ENCODE measurements at regions not wholly inside any gene's neighbourhood (a gene's known extent, or its start where the extent isn't known, plus 50 kb on each side); places are given as distances from the start of the nearest gene placed in this dataset.

DNA sequence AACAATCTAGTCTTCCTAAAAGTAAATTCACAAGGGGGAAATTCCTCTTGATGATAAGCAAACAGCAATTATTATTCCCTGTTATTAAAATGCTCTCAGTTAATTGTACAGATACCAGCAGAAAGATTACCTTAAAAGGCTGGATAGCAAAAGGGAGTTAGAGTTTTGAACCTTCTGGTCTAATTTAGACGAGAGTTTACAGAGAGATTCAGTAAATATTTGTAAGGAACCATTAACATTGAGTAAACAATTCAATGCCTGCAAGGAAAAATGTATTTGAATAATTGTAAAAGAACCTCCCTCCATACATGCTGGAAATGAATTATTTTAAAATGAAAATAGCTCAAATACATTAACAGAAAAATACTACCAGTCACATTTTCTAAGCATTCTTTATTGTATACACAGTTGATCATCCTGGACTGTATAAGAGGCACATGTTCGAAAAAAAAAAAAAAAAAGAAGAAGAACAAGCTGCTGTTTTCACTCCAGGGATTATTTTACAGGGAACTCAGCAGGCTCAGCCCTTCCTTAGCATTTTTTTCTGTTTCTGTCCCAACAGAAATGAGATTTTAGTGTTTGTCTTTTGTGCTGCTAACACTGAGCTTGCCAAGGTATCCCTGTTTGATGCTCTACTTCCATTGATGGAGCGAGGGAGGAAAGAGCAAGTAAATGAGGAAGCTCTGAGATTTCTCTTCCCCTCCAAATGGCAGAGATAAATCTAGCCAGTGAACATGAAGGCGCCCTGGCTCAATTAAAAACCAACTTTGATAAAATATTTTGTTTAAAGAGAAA is 141.1 kb downstream of the ENC1 start:
- TF ChIP-seq, protein P1, sequence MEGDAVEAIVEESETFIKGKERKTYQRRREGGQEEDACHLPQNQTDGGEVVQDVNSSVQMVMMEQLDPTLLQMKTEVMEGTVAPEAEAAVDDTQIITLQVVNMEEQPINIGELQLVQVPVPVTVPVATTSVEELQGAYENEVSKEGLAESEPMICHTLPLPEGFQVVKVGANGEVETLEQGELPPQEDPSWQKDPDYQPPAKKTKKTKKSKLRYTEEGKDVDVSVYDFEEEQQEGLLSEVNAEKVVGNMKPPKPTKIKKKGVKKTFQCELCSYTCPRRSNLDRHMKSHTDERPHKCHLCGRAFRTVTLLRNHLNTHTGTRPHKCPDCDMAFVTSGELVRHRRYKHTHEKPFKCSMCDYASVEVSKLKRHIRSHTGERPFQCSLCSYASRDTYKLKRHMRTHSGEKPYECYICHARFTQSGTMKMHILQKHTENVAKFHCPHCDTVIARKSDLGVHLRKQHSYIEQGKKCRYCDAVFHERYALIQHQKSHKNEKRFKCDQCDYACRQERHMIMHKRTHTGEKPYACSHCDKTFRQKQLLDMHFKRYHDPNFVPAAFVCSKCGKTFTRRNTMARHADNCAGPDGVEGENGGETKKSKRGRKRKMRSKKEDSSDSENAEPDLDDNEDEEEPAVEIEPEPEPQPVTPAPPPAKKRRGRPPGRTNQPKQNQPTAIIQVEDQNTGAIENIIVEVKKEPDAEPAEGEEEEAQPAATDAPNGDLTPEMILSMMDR (conservative IDR thresholded peaks at IDR 0.05; ENCODE audit: low read depth, low read length), result no peak
- TF ChIP-seq EZH2 (IDR thresholded peaks at IDR 0.05; ENCODE audit: borderline replicate concordance, low read depth, low read length, poor library complexity, severe bottlenecking), result no peak
- Histone ChIP-seq H3K9me3 (ENCODE audit: low read depth, low read length, poor library complexity, severe bottlenecking) (no peaks in the 10 kb centered on the region), H3K27ac (ENCODE audit: low read depth, low read length, poor library complexity, severe bottlenecking) (no peak overlapping the region), H3K36me3 (ENCODE audit: insufficient read depth, low read length, poor library complexity, severe bottlenecking) (no peaks in the 10 kb centered on the region), H3K4me3 (ENCODE audit: low read depth, low read length, poor library complexity, severe bottlenecking) (no peak overlapping the region), H3K27me3 (replicated peaks; ENCODE audit: insufficient read depth, low read depth, low read length, poor library complexity) (no peaks in the 10 kb centered on the region), H3K4me1 (ENCODE audit: insufficient read depth, low read length, poor library complexity, severe bottlenecking) (peaks cover 4% of the 10 kb centered on the region)
- BruUV-seq (replicated peaks), result no TSS peak
- intact Hi-C loops (cut with micrococcal nuclease; ENCODE audit: unreplicated experiment), result no loop called here
- POLR2A ChIA-PET (ENCODE audit: low non-redundant PET), result no interaction called here
- no peak for DNase-seq (ENCODE audit: low spot score)
- CTCF ChIA-PET, result no interaction called here

DNA sequence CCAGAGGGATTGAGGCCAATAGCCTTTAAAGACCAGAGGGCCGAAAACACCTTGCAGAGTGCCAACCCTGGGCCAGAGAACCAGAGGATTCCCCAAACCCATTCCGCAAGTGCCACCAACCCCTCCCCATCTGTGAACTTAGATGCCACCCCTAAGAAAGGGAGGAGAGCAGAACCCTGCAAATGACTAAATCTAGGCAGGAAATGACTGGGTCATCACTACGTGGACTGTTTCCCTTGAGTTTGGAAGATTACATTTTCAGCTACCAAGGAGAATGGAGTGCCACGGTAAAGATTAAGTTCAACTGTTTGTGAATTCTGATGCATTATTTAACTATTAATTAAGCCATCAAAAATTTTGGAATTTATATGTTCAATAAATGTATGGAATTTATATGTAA is 142.8 kb downstream of the ENC1 start:
- BruUV-seq (replicated peaks), result no TSS peak
- CTCF ChIA-PET, result no interaction called here
- Histone ChIP-seq H3K27ac (ENCODE audit: low read depth, low read length, poor library complexity, severe bottlenecking) (no peak overlapping the region), H3K27me3 (replicated peaks; ENCODE audit: insufficient read depth, low read depth, low read length, poor library complexity) (no peaks in the 10 kb centered on the region), H3K4me1 (ENCODE audit: insufficient read depth, low read length, poor library complexity, severe bottlenecking) (no peaks in the 10 kb centered on the region), H3K36me3 (ENCODE audit: insufficient read depth, low read length, poor library complexity, severe bottlenecking) (no peaks in the 10 kb centered on the region), H3K9me3 (ENCODE audit: low read depth, low read length, poor library complexity, severe bottlenecking) (no peaks in the 10 kb centered on the region), H3K4me3 (ENCODE audit: low read depth, low read length, poor library complexity, severe bottlenecking) (no peak overlapping the region)
- POLR2A ChIA-PET (ENCODE audit: low non-redundant PET), result no interaction called here
- no peak for TF ChIP-seq EZH2 (IDR thresholded peaks at IDR 0.05; ENCODE audit: borderline replicate concordance, low read depth, low read length, poor library complexity, severe bottlenecking)
- TF ChIP-seq, protein P1 (conservative IDR thresholded peaks at IDR 0.05; ENCODE audit: low read depth, low read length), result no peak
- DNase-seq (ENCODE audit: low spot score), result no peak
- intact Hi-C loops (cut with micrococcal nuclease; ENCODE audit: unreplicated experiment), result no loop called here

- intact Hi-C loops (cut with micrococcal nuclease; ENCODE audit: unreplicated experiment), result no loop called here
- TF ChIP-seq EZH2 (IDR thresholded peaks at IDR 0.05; ENCODE audit: borderline replicate concordance, low read depth, low read length, poor library complexity, severe bottlenecking), result no peak
- ChIA-PET CTCF (no interaction called here), POLR2A (ENCODE audit: low non-redundant PET) (no interaction called here)
- Histone ChIP-seq H3K9me3 (ENCODE audit: low read depth, low read length, poor library complexity, severe bottlenecking) (no peaks in the 10 kb centered on the region), H3K4me1 (ENCODE audit: insufficient read depth, low read length, poor library complexity, severe bottlenecking) (no peaks in the 10 kb centered on the region), H3K27me3 (replicated peaks; ENCODE audit: insufficient read depth, low read depth, low read length, poor library complexity) (no peaks in the 10 kb centered on the region), H3K4me3 (ENCODE audit: low read depth, low read length, poor library complexity, severe bottlenecking) (no peak overlapping the region), H3K27ac (ENCODE audit: low read depth, low read length, poor library complexity, severe bottlenecking) (no peak overlapping the region), H3K36me3 (ENCODE audit: insufficient read depth, low read length, poor library complexity, severe bottlenecking) (no peaks in the 10 kb centered on the region)
- no peak for DNase-seq (ENCODE audit: low spot score)
- no TSS peak for BruUV-seq (replicated peaks)
These were observed 147.1 kb downstream of the ENC1 start for GRCh38 chr5:74493411-74493810.

GRCh38 chr5:74492230-74492629 is 148.3 kb downstream of the ENC1 start:
- TF ChIP-seq, protein P1 (conservative IDR thresholded peaks at IDR 0.05; ENCODE audit: low read depth, low read length), result no peak
- Histone ChIP-seq H3K9me3 (ENCODE audit: low read depth, low read length, poor library complexity, severe bottlenecking) (no peaks in the 10 kb centered on the region), H3K4me3 (ENCODE audit: low read depth, low read length, poor library complexity, severe bottlenecking) (no peak overlapping the region), H3K27me3 (replicated peaks; ENCODE audit: insufficient read depth, low read depth, low read length, poor library complexity) (no peaks in the 10 kb centered on the region), H3K36me3 (ENCODE audit: insufficient read depth, low read length, poor library complexity, severe bottlenecking) (no peaks in the 10 kb centered on the region), H3K27ac (ENCODE audit: low read depth, low read length, poor library complexity, severe bottlenecking) (no peak overlapping the region), H3K4me1 (ENCODE audit: insufficient read depth, low read length, poor library complexity, severe bottlenecking) (no peaks in the 10 kb centered on the region)
- DNase-seq (ENCODE audit: low spot score), result peak; percentile 17
- CTCF ChIA-PET, result no interaction called here
- POLR2A ChIA-PET (ENCODE audit: low non-redundant PET), result no interaction called here
- intact Hi-C loops (cut with micrococcal nuclease; ENCODE audit: unreplicated experiment), result no loop called here
- no TSS peak for BruUV-seq (replicated peaks)
